NB4 (cell line): ENCODE measurements at regions not wholly inside any gene's neighbourhood (a gene's known extent, or its start where the extent isn't known, plus 50 kb on each side); places are given as distances from the start of the nearest gene placed in this dataset.

Experiments
- MYC ChIP-seq: IDR thresholded peaks from 2 replicates; pipeline ENCODE4 v1.6.1; 2011; ENCODE audit warnings: low read depth, low read length
- POLR2A ChIP-seq: IDR thresholded peaks from 2 replicates; pipeline ENCODE4 v1.6.1; 2011; ENCODE audit warnings: mild to moderate bottlenecking; ENCODE audit not compliant: insufficient read length; ENCODE audit errors: extremely low read depth
- TF ChIP-seq, protein P1 (sequence below): IDR thresholded peaks from one replicate; pipeline ENCODE4 v1.5.1; 2012; ENCODE audit warnings: low read depth, low read length

DNA sequence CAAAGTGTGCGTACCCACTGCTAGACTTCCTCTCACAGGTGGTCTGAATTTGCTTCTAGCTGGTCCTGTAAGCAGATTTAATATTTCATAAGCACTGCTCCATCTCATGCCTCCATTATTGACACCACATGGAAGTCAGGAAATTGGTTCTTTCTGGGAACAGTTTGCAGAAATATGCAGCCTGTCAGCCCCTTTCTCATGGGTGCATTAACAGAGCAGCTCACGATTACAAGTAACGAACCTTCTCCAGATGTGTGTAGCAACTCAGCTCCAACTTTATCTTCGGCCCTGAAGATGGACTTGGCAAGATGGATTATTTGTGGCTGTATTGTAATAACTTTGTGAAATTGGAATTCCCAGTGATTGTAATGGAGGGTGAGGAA, 214.5 kb upstream of the DDHD1 start:
- TF ChIP-seq POLR2A (no peak), MYC (no peak)
- TF ChIP-seq, protein P1, sequence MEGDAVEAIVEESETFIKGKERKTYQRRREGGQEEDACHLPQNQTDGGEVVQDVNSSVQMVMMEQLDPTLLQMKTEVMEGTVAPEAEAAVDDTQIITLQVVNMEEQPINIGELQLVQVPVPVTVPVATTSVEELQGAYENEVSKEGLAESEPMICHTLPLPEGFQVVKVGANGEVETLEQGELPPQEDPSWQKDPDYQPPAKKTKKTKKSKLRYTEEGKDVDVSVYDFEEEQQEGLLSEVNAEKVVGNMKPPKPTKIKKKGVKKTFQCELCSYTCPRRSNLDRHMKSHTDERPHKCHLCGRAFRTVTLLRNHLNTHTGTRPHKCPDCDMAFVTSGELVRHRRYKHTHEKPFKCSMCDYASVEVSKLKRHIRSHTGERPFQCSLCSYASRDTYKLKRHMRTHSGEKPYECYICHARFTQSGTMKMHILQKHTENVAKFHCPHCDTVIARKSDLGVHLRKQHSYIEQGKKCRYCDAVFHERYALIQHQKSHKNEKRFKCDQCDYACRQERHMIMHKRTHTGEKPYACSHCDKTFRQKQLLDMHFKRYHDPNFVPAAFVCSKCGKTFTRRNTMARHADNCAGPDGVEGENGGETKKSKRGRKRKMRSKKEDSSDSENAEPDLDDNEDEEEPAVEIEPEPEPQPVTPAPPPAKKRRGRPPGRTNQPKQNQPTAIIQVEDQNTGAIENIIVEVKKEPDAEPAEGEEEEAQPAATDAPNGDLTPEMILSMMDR = no peak
